HG03457 (cell line): ENCODE measurements at regions not wholly inside any gene's neighbourhood (a gene's known extent, or its start where the extent isn't known, plus 50 kb on each side); places are given as distances from the start of the nearest gene placed in this dataset.
"Not testable (repeated sequence)": the region's sequence is repeated elsewhere in the genome, so short reads cannot be mapped to it uniquely, and the experiment has no call there.

Experiments used
- ATAC-seq: cut with Tn5 transposase; IDR thresholded peaks from one replicate; pipeline ENCODE4 v1.9.1; 2021; ENCODE audit warnings: moderate number of reproducible peaks; ENCODE audit not compliant: unreplicated experiment

GRCh38 chr4:60718874-60719273 is 481.3 kb upstream of the ADGRL3 start:
- ATAC-seq: no peak

GRCh38 chr4:60721685-60722084 is 478.4 kb upstream of the ADGRL3 start:
- ATAC-seq: no peak

GRCh38 chr4:60723796-60724195 is 476.3 kb upstream of the ADGRL3 start:
- ATAC-seq: no peak

- ATAC-seq: no peak
Measured at GRCh38 chr4:60724623-60725022, 475.5 kb upstream of the ADGRL3 start.

- no peak for ATAC-seq
Measured at GRCh38 chr4:60726779-60727178, 473.3 kb upstream of the ADGRL3 start.

- no peak for ATAC-seq
Measured at GRCh38 chr4:60729194-60729593, 470.9 kb upstream of the ADGRL3 start.

GRCh38 chr4:60729764-60730163 is 470.4 kb upstream of the ADGRL3 start:
- ATAC-seq: not testable (repeated sequence)

GRCh38 chr4:60737858-60738257 is 462.3 kb upstream of the ADGRL3 start:
- no peak for ATAC-seq

- ATAC-seq: no peak
Measured at GRCh38 chr4:60743654-60744053, 456.5 kb upstream of the ADGRL3 start.

GRCh38 chr4:60744767-60745166 is 455.4 kb upstream of the ADGRL3 start:
- no peak for ATAC-seq

GRCh38 chr4:60745800-60746571 is 454.1 kb upstream of the ADGRL3 start:
- ATAC-seq: no peak

- ATAC-seq: no peak
Measured at GRCh38 chr4:60750962-60751361, 449.2 kb upstream of the ADGRL3 start.

GRCh38 chr4:60757986-60758680 is 442.0 kb upstream of the ADGRL3 start:
- no peak for ATAC-seq

GRCh38 chr4:60759518-60760245 is 440.4 kb upstream of the ADGRL3 start:
- no peak for ATAC-seq

GRCh38 chr4:60780874-60781273 is 419.3 kb upstream of the ADGRL3 start:
- ATAC-seq: no peak

GRCh38 chr4:60790608-60791007 is 409.5 kb upstream of the ADGRL3 start:
- ATAC-seq: no peak

GRCh38 chr4:60794372-60794771 is 405.8 kb upstream of the ADGRL3 start:
- ATAC-seq: no peak

GRCh38 chr4:60799214-60799613 is 400.9 kb upstream of the ADGRL3 start:
- no peak for ATAC-seq

GRCh38 chr4:60800701-60801100 is 399.4 kb upstream of the ADGRL3 start:
- no peak for ATAC-seq

GRCh38 chr4:60805500-60806313 is 394.4 kb upstream of the ADGRL3 start:
- ATAC-seq: no peak
